ENCODE measurements at regions not wholly inside any gene's neighbourhood (a gene's known extent, or its start where the extent isn't known, plus 50 kb on each side); places are given as distances from the start of the nearest gene placed in this dataset.

DNA sequence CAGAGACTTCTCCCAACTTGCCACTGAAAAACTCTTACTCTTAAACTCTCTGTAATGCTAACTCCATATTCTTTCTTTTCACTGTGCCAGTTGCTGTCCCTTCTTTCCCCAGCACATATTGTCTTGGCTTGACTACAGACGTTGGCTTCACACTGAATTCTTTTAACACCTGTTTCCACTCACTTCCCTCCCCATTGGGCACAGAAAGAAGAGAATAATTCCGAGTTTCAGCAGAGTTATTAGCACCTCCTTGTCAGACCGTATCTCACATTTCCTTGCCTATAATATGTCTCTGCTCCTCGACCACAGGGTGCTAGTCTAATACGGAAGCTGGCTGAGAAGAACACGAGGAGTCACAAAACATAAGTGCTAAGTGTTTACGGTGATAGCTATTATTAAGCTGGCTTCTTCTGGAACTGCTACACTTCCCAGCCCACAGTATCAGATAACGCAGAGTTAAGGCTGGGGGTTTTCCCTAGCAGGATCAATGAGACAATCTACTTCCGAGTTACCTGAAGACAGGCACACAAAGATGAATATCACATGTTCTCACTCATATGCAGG is 188.5 kb upstream of the CDH8 start:
- Mint-ChIP-seq H3K36me3 (ENCODE audit: low read depth) (no peaks in the 10 kb centered on the region), H3K4me3 (no peak overlapping the region), H3K9me3 (peaks cover 13% of the 10 kb centered on the region), H3K4me1 (ENCODE audit: low read depth) (no peaks in the 10 kb centered on the region), H3K27ac (no peak overlapping the region), H3K27me3 (ENCODE audit: low read depth) (no peaks in the 10 kb centered on the region)

DNA sequence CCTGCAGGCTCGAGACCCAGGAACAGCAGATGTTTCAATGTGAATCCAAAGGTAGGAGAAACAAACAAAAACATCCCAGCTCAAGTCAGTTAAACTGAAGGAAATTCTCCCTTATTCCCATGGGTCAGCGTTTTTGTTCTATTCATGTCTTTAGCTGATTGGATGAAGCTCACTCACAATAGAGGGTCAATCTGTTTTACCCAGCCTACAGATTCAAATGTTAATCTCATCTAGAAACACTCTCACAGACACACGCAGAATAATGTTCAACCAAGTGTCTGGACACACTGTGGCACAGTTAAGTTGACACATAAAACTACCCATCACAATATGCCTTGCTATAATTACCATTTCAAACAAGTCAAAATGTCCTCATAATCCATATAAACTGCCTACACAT is 180.6 kb upstream of the CDH8 start:
- Mint-ChIP-seq H3K27me3 (ENCODE audit: low read depth) (no peaks in the 10 kb centered on the region), H3K9me3 (peaks cover 11% of the 10 kb centered on the region), H3K36me3 (ENCODE audit: low read depth) (no peaks in the 10 kb centered on the region), H3K4me1 (ENCODE audit: low read depth) (no peaks in the 10 kb centered on the region), H3K27ac (no peak overlapping the region), H3K4me3 (no peak overlapping the region)

DNA sequence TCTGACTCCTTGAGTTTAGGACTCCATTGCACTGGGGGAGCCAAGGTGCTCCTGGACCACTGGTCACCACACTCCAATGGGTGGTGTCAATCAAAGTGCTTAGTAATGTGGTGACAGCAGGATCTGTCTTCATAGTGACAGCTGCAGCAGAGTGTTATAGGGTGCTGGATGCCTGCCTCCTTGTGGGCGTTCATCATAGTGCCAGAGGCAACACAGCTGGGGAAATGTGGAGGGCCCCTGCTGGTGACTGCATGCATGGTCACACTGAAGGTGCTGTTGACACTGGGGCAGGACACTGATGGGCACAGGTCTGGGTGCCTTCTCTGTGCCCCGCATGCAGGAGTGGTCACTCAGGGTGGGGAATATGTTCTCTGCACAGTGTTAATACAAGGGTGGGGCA is 177.5 kb upstream of the CDH8 start:
- H3K9me3 Mint-ChIP-seq, result peaks cover 25% of the 10 kb centered on the region
- no peak overlapping the region for H3K4me3 Mint-ChIP-seq
- no peaks in the 10 kb centered on the region for H3K4me1 Mint-ChIP-seq (ENCODE audit: low read depth)
- H3K27me3 Mint-ChIP-seq (ENCODE audit: low read depth), result no peaks in the 10 kb centered on the region
- no peaks in the 10 kb centered on the region for H3K36me3 Mint-ChIP-seq (ENCODE audit: low read depth)
- no peak overlapping the region for H3K27ac Mint-ChIP-seq

DNA sequence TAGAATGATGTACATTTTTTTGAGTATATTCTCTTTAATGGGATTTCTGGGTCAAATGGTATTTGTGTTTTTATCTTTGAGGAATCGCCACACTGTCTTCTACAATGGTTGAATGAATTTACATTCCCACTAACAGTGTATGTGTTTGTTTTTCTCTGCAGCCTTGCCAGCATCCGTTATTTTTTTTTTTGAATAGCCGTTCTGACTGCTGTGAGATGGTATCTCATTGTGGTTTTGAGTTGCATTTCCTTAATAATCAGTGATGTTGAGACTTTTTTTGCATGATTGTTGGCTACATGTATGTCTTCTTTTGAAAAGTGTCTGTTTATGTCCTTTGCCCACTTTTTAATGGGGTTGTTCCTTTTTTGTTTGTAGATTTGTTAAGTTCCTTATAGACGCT is 172.7 kb upstream of the CDH8 start:
- H3K36me3 Mint-ChIP-seq (ENCODE audit: low read depth), result no peaks in the 10 kb centered on the region
- H3K4me3 Mint-ChIP-seq, result no peak overlapping the region
- no peaks in the 10 kb centered on the region for H3K27me3 Mint-ChIP-seq (ENCODE audit: low read depth)
- no peak overlapping the region for H3K27ac Mint-ChIP-seq
- H3K9me3 Mint-ChIP-seq, result peaks cover 24% of the 10 kb centered on the region
- no peaks in the 10 kb centered on the region for H3K4me1 Mint-ChIP-seq (ENCODE audit: low read depth)

DNA sequence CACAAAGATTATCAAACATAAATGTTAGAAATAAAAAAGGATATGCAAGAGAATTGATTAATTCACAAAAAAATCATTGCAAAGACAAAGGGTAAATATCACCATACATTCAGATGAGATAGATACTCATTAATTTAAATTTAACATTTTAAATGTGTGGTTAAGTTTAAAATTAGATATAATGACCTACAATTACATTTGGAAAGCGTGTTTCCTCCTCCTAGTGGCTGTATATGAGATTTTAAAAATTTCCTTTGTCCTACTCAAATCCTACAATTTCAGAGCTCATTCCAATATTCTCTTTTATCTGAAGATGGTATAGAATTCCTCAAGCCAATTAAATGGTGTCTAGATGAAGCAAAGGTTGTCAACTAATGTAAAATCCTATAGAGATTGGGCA is 169.2 kb upstream of the CDH8 start:
- Mint-ChIP-seq H3K27me3 (ENCODE audit: low read depth) (no peaks in the 10 kb centered on the region), H3K4me3 (no peak overlapping the region), H3K27ac (no peak overlapping the region), H3K36me3 (ENCODE audit: low read depth) (no peaks in the 10 kb centered on the region), H3K4me1 (ENCODE audit: low read depth) (no peaks in the 10 kb centered on the region), H3K9me3 (peaks cover 18% of the 10 kb centered on the region)

DNA sequence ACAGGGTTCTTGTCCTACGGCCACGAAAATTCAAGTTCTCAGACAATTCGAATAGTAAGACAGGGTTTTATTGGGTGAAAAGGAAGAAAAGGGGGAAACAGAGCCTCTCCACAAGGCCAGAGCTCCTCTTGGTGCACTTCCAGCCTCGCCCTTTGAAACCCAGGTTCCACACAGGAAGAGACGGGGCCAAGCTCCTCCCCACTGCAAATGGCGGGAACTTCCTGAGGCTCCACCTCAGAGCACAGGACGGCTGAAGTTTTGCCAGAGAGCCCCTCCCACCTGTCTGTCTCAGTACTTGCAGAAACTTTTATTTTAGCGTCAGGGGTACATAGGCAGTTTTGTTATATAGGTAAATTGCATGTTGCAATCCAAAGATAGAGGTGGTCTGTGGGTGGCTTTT is 165.7 kb upstream of the CDH8 start:
- Mint-ChIP-seq H3K27ac (no peak overlapping the region), H3K4me1 (ENCODE audit: low read depth) (no peaks in the 10 kb centered on the region), H3K9me3 (no peaks in the 10 kb centered on the region), H3K36me3 (ENCODE audit: low read depth) (no peaks in the 10 kb centered on the region), H3K4me3 (no peak overlapping the region), H3K27me3 (ENCODE audit: low read depth) (no peaks in the 10 kb centered on the region)

DNA sequence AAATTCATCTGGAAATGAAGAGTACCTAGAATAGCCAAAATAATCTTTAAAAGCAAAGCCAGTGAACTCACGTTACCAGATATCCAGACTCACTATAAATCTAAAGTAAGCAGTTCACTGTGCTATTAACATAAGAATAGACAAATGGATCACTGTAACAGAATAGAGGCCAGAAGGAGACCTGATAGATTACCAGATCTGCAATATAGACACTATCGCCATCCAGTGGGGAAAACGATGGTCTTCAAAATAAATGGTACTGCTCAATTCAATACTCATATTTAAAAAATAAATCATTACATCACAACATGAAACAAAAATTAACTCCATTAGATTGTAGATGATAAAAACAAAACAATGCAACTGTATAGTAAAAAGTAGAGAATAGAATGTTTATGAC is 158.6 kb upstream of the CDH8 start:
- H3K9me3 Mint-ChIP-seq, result peaks cover 9% of the 10 kb centered on the region
- no peak overlapping the region for H3K4me3 Mint-ChIP-seq
- H3K4me1 Mint-ChIP-seq (ENCODE audit: low read depth), result no peaks in the 10 kb centered on the region
- no peaks in the 10 kb centered on the region for H3K27me3 Mint-ChIP-seq (ENCODE audit: low read depth)
- H3K36me3 Mint-ChIP-seq (ENCODE audit: low read depth), result no peaks in the 10 kb centered on the region
- no peak overlapping the region for H3K27ac Mint-ChIP-seq

DNA sequence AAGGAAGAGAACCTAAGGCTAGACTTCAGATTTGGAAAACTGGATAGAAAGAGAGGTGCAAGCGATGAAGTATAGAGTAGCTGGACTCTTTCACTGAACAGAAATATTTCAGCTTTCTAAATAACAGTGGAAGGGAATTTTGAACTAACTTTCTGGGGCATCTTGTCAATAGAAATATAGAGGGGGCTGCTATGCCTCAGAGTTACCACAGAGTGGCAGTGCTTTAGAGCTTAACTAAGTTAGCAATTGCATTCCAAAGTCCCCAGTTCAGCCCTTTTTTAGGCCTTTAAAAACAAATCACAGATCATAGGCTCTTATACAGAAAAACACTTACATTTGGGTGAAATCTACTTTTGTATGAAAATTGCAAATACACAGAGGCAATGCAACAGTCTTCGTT is 154.2 kb upstream of the CDH8 start:
- no peaks in the 10 kb centered on the region for H3K36me3 Mint-ChIP-seq (ENCODE audit: low read depth)
- no peaks in the 10 kb centered on the region for H3K4me1 Mint-ChIP-seq (ENCODE audit: low read depth)
- no peaks in the 10 kb centered on the region for H3K27me3 Mint-ChIP-seq (ENCODE audit: low read depth)
- H3K9me3 Mint-ChIP-seq, result peaks cover 6% of the 10 kb centered on the region
- H3K27ac Mint-ChIP-seq, result no peak overlapping the region
- no peak overlapping the region for H3K4me3 Mint-ChIP-seq

DNA sequence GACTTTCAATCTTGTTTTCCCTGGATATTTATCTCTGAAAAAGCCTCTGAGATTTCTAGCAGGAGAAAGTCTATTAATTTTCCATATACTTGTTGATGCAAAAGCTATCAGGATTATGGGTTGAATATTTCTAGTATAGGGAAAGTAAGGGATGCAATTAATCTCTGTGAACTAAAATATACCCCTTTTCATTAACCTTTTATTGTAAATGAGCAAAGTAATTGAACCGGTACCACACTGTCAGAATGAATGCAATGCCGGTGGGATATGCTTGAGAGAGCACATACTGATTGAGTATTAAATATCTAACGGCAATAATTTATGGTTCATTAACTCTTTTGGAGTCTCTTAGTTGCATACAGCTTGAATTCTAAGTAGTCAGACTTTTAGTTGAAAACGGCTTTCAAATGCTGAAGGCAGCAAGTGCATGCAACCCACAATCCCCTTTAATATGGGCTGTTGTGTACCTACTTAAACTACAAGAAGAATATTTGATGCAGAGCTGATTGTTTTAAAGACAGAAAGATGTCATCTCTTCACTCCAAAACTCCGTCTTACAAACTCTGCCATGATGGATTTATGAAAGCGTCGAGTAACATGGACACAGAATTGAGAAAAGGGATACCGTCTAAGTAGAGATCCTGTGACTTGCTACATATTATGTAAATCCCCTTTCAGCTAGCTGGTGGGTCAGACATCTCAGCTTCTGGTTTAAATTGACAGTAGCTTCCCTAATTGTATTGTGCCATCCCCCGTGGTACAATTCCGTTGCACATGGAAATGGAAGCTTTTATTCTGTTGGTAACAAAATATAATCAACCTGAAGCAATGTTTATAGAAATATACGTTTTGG is 141.3 kb upstream of the CDH8 start:
- no peaks in the 10 kb centered on the region for H3K36me3 Mint-ChIP-seq (ENCODE audit: low read depth)
- H3K4me3 Mint-ChIP-seq, result no peak overlapping the region
- no peaks in the 10 kb centered on the region for H3K27me3 Mint-ChIP-seq (ENCODE audit: low read depth)

DNA sequence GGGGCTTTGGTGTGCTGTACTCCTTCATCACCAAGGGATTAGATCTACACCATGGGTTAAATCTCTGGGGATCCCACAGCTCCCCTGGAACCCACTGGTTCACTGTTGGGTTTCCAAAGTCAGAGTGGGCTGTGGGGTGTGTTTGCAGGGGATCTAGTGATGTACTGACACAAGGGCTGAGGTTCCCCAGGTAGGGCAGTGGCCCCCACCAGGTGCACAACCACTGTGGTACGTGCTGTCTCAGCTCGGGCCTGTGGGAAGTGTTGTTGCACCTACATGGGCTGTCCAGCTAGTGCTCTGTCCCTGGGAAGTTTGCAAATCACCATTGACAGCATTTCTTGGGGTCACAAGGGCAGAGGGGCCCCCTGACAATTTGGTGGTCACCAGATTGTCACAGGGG is 134.4 kb upstream of the CDH8 start:
- Mint-ChIP-seq H3K4me3 (no peak overlapping the region), H3K27ac (no peak overlapping the region), H3K36me3 (ENCODE audit: low read depth) (no peaks in the 10 kb centered on the region), H3K27me3 (ENCODE audit: low read depth) (no peaks in the 10 kb centered on the region), H3K4me1 (ENCODE audit: low read depth) (no peaks in the 10 kb centered on the region), H3K9me3 (peaks cover 26% of the 10 kb centered on the region)

More for the DNA sequence above, 141.3 kb upstream of the CDH8 start:
- Mint-ChIP-seq H3K4me1 (ENCODE audit: low read depth) (no peaks in the 10 kb centered on the region), H3K9me3 (peaks cover 16% of the 10 kb centered on the region), H3K27ac (no peak overlapping the region)

DNA sequence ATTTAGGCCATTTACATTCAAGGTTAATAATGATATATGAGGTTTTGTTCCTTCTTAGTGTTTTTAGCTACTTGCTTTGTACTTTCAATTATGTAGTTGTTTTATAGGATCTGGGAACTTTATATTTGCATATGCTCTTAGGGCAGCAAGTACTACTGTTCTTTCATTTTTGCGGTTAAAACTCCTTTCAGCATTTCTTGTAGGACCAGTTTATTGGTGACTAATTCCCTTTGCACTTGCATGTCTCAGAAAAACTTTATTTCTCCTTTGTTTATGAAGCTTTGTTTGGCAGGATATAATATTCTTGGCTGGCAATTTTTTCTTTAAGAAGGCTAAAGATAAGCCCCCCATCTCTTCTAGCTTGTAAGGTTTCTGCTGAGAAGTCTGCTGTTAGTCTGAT is 131.3 kb upstream of the CDH8 start:
- no peak overlapping the region for H3K27ac Mint-ChIP-seq
- no peaks in the 10 kb centered on the region for H3K36me3 Mint-ChIP-seq (ENCODE audit: low read depth)
- H3K9me3 Mint-ChIP-seq, result peaks cover 28% of the 10 kb centered on the region
- no peak overlapping the region for H3K4me3 Mint-ChIP-seq
- no peaks in the 10 kb centered on the region for H3K4me1 Mint-ChIP-seq (ENCODE audit: low read depth)
- no peaks in the 10 kb centered on the region for H3K27me3 Mint-ChIP-seq (ENCODE audit: low read depth)

DNA sequence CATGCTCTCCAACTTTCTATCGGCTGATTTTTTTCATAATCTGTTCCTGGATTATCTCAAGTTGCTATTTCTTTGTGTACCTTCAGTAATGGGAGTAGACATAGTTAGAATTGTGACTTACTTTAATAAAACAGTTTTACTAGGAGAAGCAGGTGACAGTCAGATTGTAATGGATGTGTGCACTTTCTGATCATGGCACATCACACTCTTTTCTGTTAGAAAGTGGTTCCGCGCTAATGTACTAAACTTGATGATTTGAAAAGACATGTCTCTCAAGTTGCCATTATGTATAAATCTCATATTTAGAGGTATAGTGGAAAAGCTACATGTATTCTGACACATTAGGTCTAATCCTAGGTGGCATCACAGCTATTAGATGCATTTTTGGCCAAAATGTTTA is 121.3 kb upstream of the CDH8 start:
- H3K4me3 Mint-ChIP-seq, result no peak overlapping the region
- no peaks in the 10 kb centered on the region for H3K27me3 Mint-ChIP-seq (ENCODE audit: low read depth)
- H3K4me1 Mint-ChIP-seq (ENCODE audit: low read depth), result no peaks in the 10 kb centered on the region
- H3K9me3 Mint-ChIP-seq, result peaks cover 7% of the 10 kb centered on the region
- no peak overlapping the region for H3K27ac Mint-ChIP-seq
- H3K36me3 Mint-ChIP-seq (ENCODE audit: low read depth), result no peaks in the 10 kb centered on the region

DNA sequence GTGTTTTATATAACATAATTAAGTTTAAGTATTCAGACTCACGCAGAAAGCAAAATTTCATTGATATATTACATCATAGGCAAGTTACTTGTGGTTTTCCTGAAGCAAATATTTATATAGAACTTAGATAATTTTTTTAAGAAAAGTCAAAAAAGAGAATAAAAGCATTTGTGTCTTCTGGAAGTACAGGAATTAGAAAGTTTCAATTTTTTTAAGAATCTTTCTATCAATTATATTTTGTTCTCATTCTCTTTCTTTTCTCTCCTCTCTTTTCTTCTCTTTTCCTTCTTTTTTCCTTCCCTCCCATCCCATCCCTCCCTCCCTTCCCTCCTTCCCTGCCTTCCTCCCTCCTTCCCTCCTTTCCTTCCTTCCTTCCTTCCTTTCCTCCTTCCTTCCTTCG is 120.7 kb upstream of the CDH8 start:
- Mint-ChIP-seq H3K27ac (no peak overlapping the region), H3K9me3 (peaks cover 11% of the 10 kb centered on the region), H3K4me1 (ENCODE audit: low read depth) (no peaks in the 10 kb centered on the region), H3K27me3 (ENCODE audit: low read depth) (no peaks in the 10 kb centered on the region), H3K4me3 (no peak overlapping the region), H3K36me3 (ENCODE audit: low read depth) (no peaks in the 10 kb centered on the region)

DNA sequence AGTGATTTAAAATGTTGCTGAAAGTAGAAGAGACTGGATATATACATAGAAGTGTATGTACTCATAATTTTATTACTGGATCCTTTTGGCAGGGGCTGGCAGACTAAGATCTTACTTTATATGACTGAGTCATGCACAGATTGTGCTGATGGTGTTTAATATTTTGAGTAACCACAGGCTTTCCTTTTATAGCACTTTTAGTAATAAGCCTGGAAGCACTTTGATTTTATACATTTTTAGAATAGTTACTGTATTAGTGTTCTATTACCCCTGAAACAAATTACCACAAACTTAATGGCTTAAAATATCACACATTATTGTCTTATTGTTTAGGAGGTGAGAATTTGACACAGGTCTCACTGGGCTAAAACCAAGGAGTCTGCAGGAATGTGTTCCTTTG is 113.4 kb upstream of the CDH8 start:
- Mint-ChIP-seq H3K27me3 (ENCODE audit: low read depth) (no peaks in the 10 kb centered on the region), H3K27ac (no peak overlapping the region), H3K9me3 (peaks cover 9% of the 10 kb centered on the region), H3K36me3 (ENCODE audit: low read depth) (no peaks in the 10 kb centered on the region), H3K4me1 (ENCODE audit: low read depth) (no peaks in the 10 kb centered on the region), H3K4me3 (no peak overlapping the region)

DNA sequence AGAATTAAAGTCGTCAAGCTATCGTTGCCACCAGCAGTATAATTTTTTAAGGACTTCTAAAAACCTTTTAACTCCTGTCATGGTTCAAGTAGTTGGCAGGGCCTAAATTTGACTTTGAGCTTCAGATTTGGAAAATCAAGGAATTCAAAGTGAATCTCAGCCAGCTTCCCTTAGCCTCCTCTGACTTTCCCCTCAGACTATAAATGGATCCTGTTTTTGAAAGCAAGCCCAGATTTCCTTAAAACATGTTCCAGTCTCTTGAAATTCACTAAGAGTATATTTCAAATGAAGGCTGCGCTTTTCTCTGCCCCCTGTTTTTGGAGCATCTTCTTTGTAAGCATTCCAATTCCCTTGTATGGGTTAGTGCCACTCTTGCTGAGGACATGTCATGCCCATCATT is 101.8 kb upstream of the CDH8 start:
- no peak overlapping the region for H3K4me3 Mint-ChIP-seq
- H3K9me3 Mint-ChIP-seq, result peaks cover 16% of the 10 kb centered on the region
- no peaks in the 10 kb centered on the region for H3K4me1 Mint-ChIP-seq (ENCODE audit: low read depth)
- no peaks in the 10 kb centered on the region for H3K36me3 Mint-ChIP-seq (ENCODE audit: low read depth)
- H3K27ac Mint-ChIP-seq, result no peak overlapping the region
- H3K27me3 Mint-ChIP-seq (ENCODE audit: low read depth), result no peaks in the 10 kb centered on the region
